GM20000 (cell line): ENCODE measurements at regions not wholly inside any gene's neighbourhood (a gene's known extent, or its start where the extent isn't known, plus 50 kb on each side); places are given as distances from the start of the nearest gene placed in this dataset.

Experiments used
- DNase-seq: peaks from one replicate; pipeline ENCODE4 v3.0.0; 2012; ENCODE audit warnings: low spot score
- CTCF ChIP-seq: IDR thresholded peaks from 2 replicates; pipeline ENCODE4 v1.5.1; 2012; ENCODE audit warnings: mild to moderate bottlenecking, control low read depth; ENCODE audit errors: extremely low read depth, missing control alignments

DNA sequence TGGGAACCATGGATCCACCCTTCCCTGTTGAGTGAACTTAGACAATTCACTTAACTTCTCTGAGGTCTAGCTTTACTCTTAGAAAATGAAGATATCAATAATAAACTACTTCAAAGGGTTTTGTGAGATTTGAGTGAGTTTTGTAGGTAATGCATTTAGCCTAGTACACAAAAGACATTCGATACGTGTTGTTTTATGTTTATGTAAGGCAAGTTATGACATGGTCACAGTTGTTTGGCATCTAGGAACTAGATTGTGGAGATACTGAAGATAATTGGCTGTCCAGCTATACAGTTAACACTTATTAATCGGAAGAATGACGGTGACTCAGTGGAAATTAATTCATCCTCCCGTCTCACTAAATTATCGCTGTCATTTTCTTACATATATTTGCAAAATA is 1781.1 kb upstream of the TENM3 start:
- TF ChIP-seq CTCF = no peak
- no peak for DNase-seq

- no peak for TF ChIP-seq CTCF
- no peak for DNase-seq
Measured at GRCh38 chr4:180465364-180465763, 1777.8 kb upstream of the TENM3 start.

- no peak for DNase-seq
- no peak for TF ChIP-seq CTCF
Measured at GRCh38 chr4:180483036-180483435, 1760.2 kb upstream of the TENM3 start.

- no peak for TF ChIP-seq CTCF
- DNase-seq = no peak
Measured at GRCh38 chr4:180485407-180485806, 1757.8 kb upstream of the TENM3 start.

- TF ChIP-seq CTCF = no peak
Measured at GRCh38 chr4:180486342-180486741, 1756.9 kb upstream of the TENM3 start.

GRCh38 chr4:180489787-180490186 is 1753.4 kb upstream of the TENM3 start:
- no peak for TF ChIP-seq CTCF

More at GRCh38 chr4:180486342-180486741, 1756.9 kb upstream of the TENM3 start:
- no peak for DNase-seq

GRCh38 chr4:180491210-180491609 is 1752.0 kb upstream of the TENM3 start:
- no peak for DNase-seq
- no peak for TF ChIP-seq CTCF

More at GRCh38 chr4:180489787-180490186, 1753.4 kb upstream of the TENM3 start:
- no peak for DNase-seq
